GM12875 (cell line): ENCODE measurements at regions not wholly inside any gene's neighbourhood (a gene's known extent, or its start where the extent isn't known, plus 50 kb on each side); places are given as distances from the start of the nearest gene placed in this dataset.

Experiments used
- H3K4me3 ChIP-seq: one replicate; pipeline ENCODE4 v1.5.1; 2011; ENCODE audit warnings: low read depth, low read length, control low read depth
- CTCF ChIP-seq: IDR thresholded peaks from 2 replicates; pipeline ENCODE4 v1.5.1; 2011; ENCODE audit warnings: low read depth, mild to moderate bottlenecking, control low read depth, inconsistent platforms, low read length, moderate library complexity, borderline replicate concordance; ENCODE audit not compliant: insufficient read depth

GRCh38 chr3:145971186-145971585, 189.8 kb downstream of the PLOD2 start:
- H3K4me3 ChIP-seq, result no peak overlapping the region
- TF ChIP-seq CTCF, result no peak

GRCh38 chr3:145972851-145973250, 188.1 kb downstream of the PLOD2 start:
- TF ChIP-seq CTCF, result no peak
- no peak overlapping the region for H3K4me3 ChIP-seq

DNA sequence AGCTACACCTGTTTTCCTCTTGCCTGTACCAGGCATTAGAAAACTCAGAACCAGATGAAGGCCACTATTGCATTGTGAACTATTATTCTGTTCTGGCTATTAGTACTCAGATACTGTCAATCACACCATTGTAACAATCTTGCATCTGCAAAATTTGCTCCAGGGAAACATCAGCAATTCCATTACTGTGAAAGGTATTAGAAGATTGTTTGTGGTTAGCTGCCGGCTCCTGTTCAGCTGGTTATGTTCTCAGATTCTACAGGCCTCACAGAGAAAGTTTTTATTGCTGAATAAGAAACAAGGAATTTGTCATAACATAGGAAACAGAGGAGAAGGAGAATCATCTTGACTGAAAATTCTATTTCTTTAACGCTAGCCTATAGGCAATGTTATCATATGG, 179.9 kb downstream of the PLOD2 start:
- no peak for TF ChIP-seq CTCF
- H3K4me3 ChIP-seq, result no peak overlapping the region

- TF ChIP-seq CTCF, result no peak
- no peak overlapping the region for H3K4me3 ChIP-seq
These were observed 177.9 kb downstream of the PLOD2 start for GRCh38 chr3:145983101-145983500.
